ENCODE measurements at regions not wholly inside any gene's neighbourhood (a gene's known extent, or its start where the extent isn't known, plus 50 kb on each side); places are given as distances from the start of the nearest gene placed in this dataset.
A peak's percentile ranks its signal among the peaks of the same experiment; 100 is the strongest.

GRCh38 chr10:94213001-94213530 lies 149.7 kb downstream of the NOC3L start:
- H3K4me1 ChIP-seq (ENCODE audit: control insufficient read depth in 5 of 5, insufficient read depth in 5 of 5, low read length in 5 of 5) = peaks cover 0 to 38% (median 7%) of the 10 kb centered on the region in 5 donors
- no peaks in the 10 kb centered on the region for H3K36me3 ChIP-seq (ENCODE audit: control insufficient read depth in 4 of 4, insufficient read depth in 4 of 4, low read length in 4 of 4)
- H3K27me3 ChIP-seq (ENCODE audit: control insufficient read depth in 3 of 3, insufficient read depth in 3 of 3, low read length in 2 of 3) = no peaks in the 10 kb centered on the region
- peak overlapping the region in 1 of 2 donors; percentile 66 for H3K27ac ChIP-seq (ENCODE audit: low read depth in 1 of 2, low read length in 1 of 2)
- ATAC-seq (ENCODE audit: insufficient read depth, low FRiP score) (no peak), DNase-seq (peak in 1 of 3 donors; percentile 15)
- H3K9me3 ChIP-seq (ENCODE audit: control insufficient read depth in 4 of 4, insufficient read depth in 3 of 4, low read length in 3 of 4) = no peaks in the 10 kb centered on the region
- no peak overlapping the region for H3K4me3 ChIP-seq
- WGBS, 2 donors = 78 to 85% methylated on average over 2 of the region's 2 CpGs
- no peak overlapping the region for H3K9ac ChIP-seq (ENCODE audit: insufficient read depth in 1 of 2, low read length in 2 of 2)
- no peak for TF ChIP-seq CTCF (IDR thresholded peaks at IDR 0.05; ENCODE audit: control extremely low read depth, extremely low read depth)

GRCh38 chr10:94213980-94214379 lies 148.8 kb downstream of the NOC3L start:
- Histone ChIP-seq H3K36me3 (ENCODE audit: control insufficient read depth in 4 of 4, insufficient read depth in 4 of 4, low read length in 4 of 4) (no peaks in the 10 kb centered on the region), H3K27me3 (ENCODE audit: control insufficient read depth in 3 of 3, insufficient read depth in 3 of 3, low read length in 2 of 3) (no peaks in the 10 kb centered on the region), H3K4me1 (ENCODE audit: control insufficient read depth in 5 of 5, insufficient read depth in 5 of 5, low read length in 5 of 5) (peaks cover 0 to 32% (median 7%) of the 10 kb centered on the region in 5 donors), H3K27ac (ENCODE audit: low read depth in 1 of 2, low read length in 1 of 2) (no peak overlapping the region), H3K9ac (ENCODE audit: insufficient read depth in 1 of 2, low read length in 2 of 2) (no peak overlapping the region), H3K4me3 (no peak overlapping the region), H3K9me3 (ENCODE audit: control insufficient read depth in 4 of 4, insufficient read depth in 3 of 4, low read length in 3 of 4) (no peaks in the 10 kb centered on the region)
- DNase-seq (peak in 1 of 3 donors; percentile 13), ATAC-seq (ENCODE audit: insufficient read depth, low FRiP score) (peak; percentile 35)
- TF ChIP-seq CTCF (IDR thresholded peaks at IDR 0.05; ENCODE audit: control extremely low read depth, extremely low read depth) = no peak
- WGBS, 2 donors = 37 to 57% methylated on average over 3 of the region's 3 CpGs

DNA sequence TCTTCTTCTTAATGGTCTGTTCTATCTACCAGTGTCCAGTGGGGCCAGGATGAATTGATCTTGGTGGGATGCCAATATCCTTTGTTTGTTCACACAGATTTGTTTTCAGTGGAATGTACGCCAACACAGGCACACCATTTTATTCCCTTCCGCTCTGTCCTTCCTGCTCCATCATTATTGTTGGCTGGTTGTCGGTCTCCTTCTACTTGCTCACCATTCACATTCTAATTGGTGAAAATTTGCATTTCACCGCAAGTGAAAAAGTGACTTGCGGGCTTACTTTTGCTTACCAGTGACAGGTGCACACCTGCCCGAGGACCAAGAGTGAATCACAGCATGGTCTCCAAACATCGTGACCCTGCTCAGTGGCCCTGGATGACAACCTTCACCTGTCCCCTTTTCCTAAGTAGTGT lies 148.3 kb downstream of the NOC3L start:
- TF ChIP-seq CTCF (IDR thresholded peaks at IDR 0.05; ENCODE audit: control extremely low read depth, extremely low read depth) = no peak
- H3K9ac ChIP-seq (ENCODE audit: insufficient read depth in 1 of 2, low read length in 2 of 2) = no peak overlapping the region
- H3K27ac ChIP-seq (ENCODE audit: low read depth in 1 of 2, low read length in 1 of 2) = no peak overlapping the region
- H3K9me3 ChIP-seq (ENCODE audit: control insufficient read depth in 4 of 4, insufficient read depth in 3 of 4, low read length in 3 of 4) = no peaks in the 10 kb centered on the region
- DNase-seq = peak in 1 of 3 donors; percentile 21
- no peaks in the 10 kb centered on the region for H3K36me3 ChIP-seq (ENCODE audit: control insufficient read depth in 4 of 4, insufficient read depth in 4 of 4, low read length in 4 of 4)
- peaks cover 0 to 30% (median 7%) of the 10 kb centered on the region in 5 donors for H3K4me1 ChIP-seq (ENCODE audit: control insufficient read depth in 5 of 5, insufficient read depth in 5 of 5, low read length in 5 of 5)
- no peak for ATAC-seq (ENCODE audit: insufficient read depth, low FRiP score)
- no peaks in the 10 kb centered on the region for H3K27me3 ChIP-seq (ENCODE audit: control insufficient read depth in 3 of 3, insufficient read depth in 3 of 3, low read length in 2 of 3)
- no peak overlapping the region for H3K4me3 ChIP-seq
- WGBS, 2 donors = 72 to 79% methylated on average over 7 of the region's 7 CpGs

GRCh38 chr10:94216201-94216600 lies 146.5 kb downstream of the NOC3L start:
- no peaks in the 10 kb centered on the region for H3K9me3 ChIP-seq (ENCODE audit: control insufficient read depth in 4 of 4, insufficient read depth in 3 of 4, low read length in 3 of 4)
- DNase-seq = no peak
- TF ChIP-seq CTCF (IDR thresholded peaks at IDR 0.05; ENCODE audit: control extremely low read depth, extremely low read depth) = no peak
- no peak overlapping the region for H3K9ac ChIP-seq (ENCODE audit: insufficient read depth in 1 of 2, low read length in 2 of 2)
- H3K27ac ChIP-seq (ENCODE audit: low read depth in 1 of 2, low read length in 1 of 2) = no peak overlapping the region
- no peaks in the 10 kb centered on the region for H3K36me3 ChIP-seq (ENCODE audit: control insufficient read depth in 4 of 4, insufficient read depth in 4 of 4, low read length in 4 of 4)
- H3K4me1 ChIP-seq (ENCODE audit: control insufficient read depth in 5 of 5, insufficient read depth in 5 of 5, low read length in 5 of 5) = peaks cover 0 to 14% (median 7%) of the 10 kb centered on the region in 5 donors
- H3K27me3 ChIP-seq (ENCODE audit: control insufficient read depth in 3 of 3, insufficient read depth in 3 of 3, low read length in 2 of 3) = no peaks in the 10 kb centered on the region
- H3K4me3 ChIP-seq = no peak overlapping the region
- 78 to 80% methylated on average over 4 of the region's 4 CpGs for WGBS, 2 donors
- no peak for ATAC-seq (ENCODE audit: insufficient read depth, low FRiP score)
